A549 (cell line): ENCODE measurements at regions not wholly inside any gene's neighbourhood (a gene's known extent, or its start where the extent isn't known, plus 50 kb on each side); places are given as distances from the start of the nearest gene placed in this dataset.

Experiments used
- ATAC-seq, 2 experiments: fragments of 200-7000 bp in 1 of 2; fragments of >200 bp in 1 of 2; cut with Nextera tagmentation in 1 of 2; cut with Tn5 transposase in 1 of 2; 3 replicates each; pipeline versions ENCODE4 v1.8.0 to v1.9.1; 2018 to 2020; ENCODE audit warnings: mild to moderate bottlenecking in 1 of 2, moderate library complexity in 1 of 2
- CTCF ChIA-PET: fragments of 300-600 bp; sonication (Branson Sonifier 250); formaldehyde crosslinking; extraction: SDS; loops from one replicate; lab custom pipeline; 2021; ENCODE audit warnings: antibody characterized with exemption, inconsistent platforms; lab: Yijun Ruan, JAX
- POLR2A ChIA-PET: fragments of 350-600 bp; formaldehyde crosslinking; extraction: SDS; loops from one replicate; lab custom pipeline; 2021; ENCODE audit warnings: antibody characterized with exemption, inconsistent platforms; lab: Yijun Ruan, JAX
- DNase-seq, 2 experiments: peaks; one replicate each; pipeline versions ENCODE4 v3.0.0 to v3.0.0-alpha.2; 2011 to 2016; ENCODE audit warnings: low read depth in 1 of 2, low spot score in 1 of 2
- FAIRE-seq: peaks from 2 replicates; lab custom pipeline; 2011; peaks lifted over from hg19 to GRCh38; lab: Jason Lieb, UNC
- H3K27ac ChIP-seq, 2 experiments: fragments of >200 bp; sonication (Bioruptor Twin); formaldehyde crosslinking; 3 replicates each; pipeline ENCODE4 v1.5.1; 2016 to 2017
- H3K4me1 ChIP-seq: fragments of >200 bp; sonication (Bioruptor Twin); formaldehyde crosslinking; 3 replicates; pipeline ENCODE4 v1.6.1; 2016
- H3K4me2 ChIP-seq: fragments of >200 bp; sonication (Bioruptor Twin); formaldehyde crosslinking; 3 replicates; pipeline ENCODE4 v1.6.1; 2016
- H3K4me3 ChIP-seq: fragments of >200 bp; sonication (Bioruptor Twin); formaldehyde crosslinking; 3 replicates; pipeline ENCODE4 v1.5.1; 2016
- H3K9me3 ChIP-seq: fragments of >200 bp; sonication (Bioruptor Twin); formaldehyde crosslinking; 3 replicates; pipeline ENCODE4 v1.6.1; 2016
- ATOH8 ChIP-seq: fragments of 250-450 bp; sonication (Bioruptor Pico); IDR thresholded peaks from 2 replicates; pipeline ENCODE4 v1.5.0; 2020; ENCODE audit warnings: low read depth, mild to moderate bottlenecking, moderate library complexity
- CBX8 ChIP-seq: fragments of 200-600 bp; sonication (generic); IDR thresholded peaks from 2 replicates; pipeline ENCODE4 v1.6.1; 2016
- CHD4 ChIP-seq: fragments of 200-600 bp; sonication (generic); IDR thresholded peaks from 2 replicates; pipeline ENCODE4 v1.6.1; 2016; ENCODE audit warnings: antibody characterized with exemption, mild to moderate bottlenecking, borderline replicate concordance
- E2F6 ChIP-seq: IDR thresholded peaks from 2 replicates; pipeline ENCODE4 v1.6.1; 2012; ENCODE audit warnings: low read depth, borderline replicate concordance
- ESRRA ChIP-seq: fragments of 150-350 bp; IDR thresholded peaks from 2 replicates; pipeline ENCODE4 v1.6.1; 2014; ENCODE audit warnings: mild to moderate bottlenecking, low read length, borderline replicate concordance
- FOXS1 ChIP-seq: fragments of 250-450 bp; sonication (Bioruptor Pico); IDR thresholded peaks from 2 replicates; pipeline ENCODE4 v1.5.0; 2020; ENCODE audit warnings: mild to moderate bottlenecking, moderate library complexity
- GATA3 ChIP-seq: IDR thresholded peaks from 2 replicates; pipeline ENCODE4 v1.6.1; 2012; ENCODE audit warnings: borderline replicate concordance
- HES2 ChIP-seq: fragments of >200 bp; sonication (Bioruptor Twin); formaldehyde crosslinking; IDR thresholded peaks from 2 replicates; pipeline ENCODE4 v1.6.1; 2016
- HOXB13 ChIP-seq: fragments of 250-450 bp; sonication (Bioruptor Pico); IDR thresholded peaks from 2 replicates; pipeline ENCODE4 v1.5.0; 2020; ENCODE audit warnings: low read depth, mild to moderate bottlenecking, moderate library complexity
- HOXB5 ChIP-seq: fragments of 250-450 bp; sonication (Bioruptor Pico); IDR thresholded peaks from 2 replicates; pipeline ENCODE4 v1.5.0; 2020; ENCODE audit warnings: mild to moderate bottlenecking, moderate library complexity
- MAFK ChIP-seq: fragments of 450-650 bp; IDR thresholded peaks from 2 replicates; pipeline ENCODE4 v1.6.1; 2014; ENCODE audit not compliant: partially characterized antibody
- MAX ChIP-seq: IDR thresholded peaks from 2 replicates; pipeline ENCODE4 v1.6.1; 2012
- NFE2L2 ChIP-seq: fragments of 150-350 bp; conservative IDR thresholded peaks from 2 replicates; pipeline ENCODE4 v1.6.1; 2014; ENCODE audit warnings: low read length
- NR3C1 ChIP-seq: fragments of >200 bp; sonication (Bioruptor Twin); formaldehyde crosslinking; IDR thresholded peaks from 3 replicates; pipeline ENCODE4 v1.6.1; 2017
- POLR2AphosphoS2 ChIP-seq: conservative IDR thresholded peaks from 2 replicates; pipeline ENCODE4 v1.6.1; 2012; ENCODE audit warnings: low read length, improper control_type of control experiment, inconsistent platforms
- RARB ChIP-seq: fragments of 250-450 bp; sonication (Bioruptor Pico); IDR thresholded peaks from 2 replicates; pipeline ENCODE4 v1.8.0; 2021; ENCODE audit warnings: mild to moderate bottlenecking, moderate library complexity
- RCOR1 ChIP-seq: fragments of 150-350 bp; IDR thresholded peaks from 2 replicates; pipeline ENCODE4 v1.6.1; 2014; ENCODE audit warnings: antibody characterized with exemption, low read length, low read depth
- REST ChIP-seq: fragments of 200-600 bp; sonication (generic); IDR thresholded peaks from 2 replicates; pipeline ENCODE4 v1.6.1; 2016; ENCODE audit warnings: antibody characterized with exemption, mild to moderate bottlenecking, moderate library complexity
- RNF2 ChIP-seq: fragments of 200-600 bp; sonication (generic); IDR thresholded peaks from 2 replicates; pipeline ENCODE4 v1.6.1; 2016; ENCODE audit warnings: low read depth, mild to moderate bottlenecking, antibody characterized with exemption, moderate library complexity, borderline replicate concordance
- TFCP2L1 ChIP-seq: fragments of 250-450 bp; sonication (Bioruptor Pico); IDR thresholded peaks from 2 replicates; pipeline ENCODE4 v1.5.0; 2021; ENCODE audit warnings: mild to moderate bottlenecking
- TP53 ChIP-seq: fragments of 250-450 bp; sonication (Bioruptor Pico); IDR thresholded peaks from 2 replicates; pipeline ENCODE4 v1.5.0; 2021; ENCODE audit warnings: mild to moderate bottlenecking, moderate library complexity
- ZC3H11A ChIP-seq: fragments of 450-650 bp; IDR thresholded peaks from 2 replicates; pipeline ENCODE4 v1.6.1; 2014; ENCODE audit warnings: antibody characterized with exemption, mild to moderate bottlenecking
- ZFP36 ChIP-seq: fragments of 450-650 bp; IDR thresholded peaks from 2 replicates; pipeline ENCODE4 v1.6.1; 2014; ENCODE audit warnings: borderline replicate concordance; ENCODE audit not compliant: partially characterized antibody
- ZNF302 ChIP-seq: fragments of 250-450 bp; sonication (Bioruptor Pico); IDR thresholded peaks from 2 replicates; pipeline ENCODE4 v1.9.0; 2021; ENCODE audit warnings: inconsistent platforms, mild to moderate bottlenecking, moderate library complexity
- WGBS: methylation state at CpG from one replicate; pipeline ENCODE4 v1.1.6; 2017; ENCODE audit errors: missing lambda C conversion rate; 5-methylcytosine and 5-hydroxymethylcytosine counted together
- TF ChIP-seq, protein P1 (sequence below): fragments of >200 bp; sonication (Bioruptor Twin); formaldehyde crosslinking; IDR thresholded peaks from 3 replicates; pipeline ENCODE4 v1.5.1; 2016
- TF ChIP-seq, protein P2 (sequence below): fragments of 250-450 bp; sonication (Bioruptor Pico); IDR thresholded peaks from 2 replicates; pipeline ENCODE4 v1.5.0; 2021; ENCODE audit warnings: mild to moderate bottlenecking, moderate library complexity, borderline replicate concordance
- TF ChIP-seq, protein P3 (sequence below): IDR thresholded peaks from 2 replicates; pipeline ENCODE4 v1.6.1; 2012

- Histone ChIP-seq H3K4me3 (no peak overlapping the region), H3K27ac (no peak overlapping the region), H3K4me1 (no peaks in the 10 kb centered on the region), H3K4me2 (no peak overlapping the region), H3K9me3 (no peaks in the 10 kb centered on the region)
- WGBS, result 4% methylated on average over 2 of the region's 2 CpGs
- ATAC-seq, result no peak
- FAIRE-seq, result no peak
- no peak for TF ChIP-seq ATOH8 (CRISPR knock-in tag)
- TF ChIP-seq TP53 (CRISPR knock-in tag), result no peak
- TF ChIP-seq, protein P1, sequence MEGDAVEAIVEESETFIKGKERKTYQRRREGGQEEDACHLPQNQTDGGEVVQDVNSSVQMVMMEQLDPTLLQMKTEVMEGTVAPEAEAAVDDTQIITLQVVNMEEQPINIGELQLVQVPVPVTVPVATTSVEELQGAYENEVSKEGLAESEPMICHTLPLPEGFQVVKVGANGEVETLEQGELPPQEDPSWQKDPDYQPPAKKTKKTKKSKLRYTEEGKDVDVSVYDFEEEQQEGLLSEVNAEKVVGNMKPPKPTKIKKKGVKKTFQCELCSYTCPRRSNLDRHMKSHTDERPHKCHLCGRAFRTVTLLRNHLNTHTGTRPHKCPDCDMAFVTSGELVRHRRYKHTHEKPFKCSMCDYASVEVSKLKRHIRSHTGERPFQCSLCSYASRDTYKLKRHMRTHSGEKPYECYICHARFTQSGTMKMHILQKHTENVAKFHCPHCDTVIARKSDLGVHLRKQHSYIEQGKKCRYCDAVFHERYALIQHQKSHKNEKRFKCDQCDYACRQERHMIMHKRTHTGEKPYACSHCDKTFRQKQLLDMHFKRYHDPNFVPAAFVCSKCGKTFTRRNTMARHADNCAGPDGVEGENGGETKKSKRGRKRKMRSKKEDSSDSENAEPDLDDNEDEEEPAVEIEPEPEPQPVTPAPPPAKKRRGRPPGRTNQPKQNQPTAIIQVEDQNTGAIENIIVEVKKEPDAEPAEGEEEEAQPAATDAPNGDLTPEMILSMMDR, result no peak
- no peak for TF ChIP-seq HES2
- TF ChIP-seq TFCP2L1 (CRISPR knock-in tag), result no peak
- TF ChIP-seq ZNF302, result no peak
- no peak for TF ChIP-seq RARB (CRISPR knock-in tag)
- no peak for TF ChIP-seq MAFK
- TF ChIP-seq CBX8, result no peak
- no peak for TF ChIP-seq NR3C1
- no peak for TF ChIP-seq HOXB5 (CRISPR knock-in tag)
- no peak for TF ChIP-seq E2F6
- TF ChIP-seq ZFP36, result no peak
- TF ChIP-seq GATA3, result no peak
- TF ChIP-seq REST, result no peak
- ChIA-PET CTCF (no interaction called here), POLR2A (no interaction called here)
- DNase-seq, result no peak
These were observed 1551.7 kb downstream of the MAT2B start for GRCh38 chr5:165057145-165057544.

GRCh38 chr5:165066751-165067385 is 1561.4 kb downstream of the MAT2B start:
- H3K4me1 ChIP-seq, result no peaks in the 10 kb centered on the region
- H3K27ac ChIP-seq, result no peak overlapping the region
- FAIRE-seq (no peak), DNase-seq (no peak), ATAC-seq (no peak)
- no peak overlapping the region for H3K4me2 ChIP-seq
- TF ChIP-seq RCOR1, result no peak
- TF ChIP-seq, protein P2, sequence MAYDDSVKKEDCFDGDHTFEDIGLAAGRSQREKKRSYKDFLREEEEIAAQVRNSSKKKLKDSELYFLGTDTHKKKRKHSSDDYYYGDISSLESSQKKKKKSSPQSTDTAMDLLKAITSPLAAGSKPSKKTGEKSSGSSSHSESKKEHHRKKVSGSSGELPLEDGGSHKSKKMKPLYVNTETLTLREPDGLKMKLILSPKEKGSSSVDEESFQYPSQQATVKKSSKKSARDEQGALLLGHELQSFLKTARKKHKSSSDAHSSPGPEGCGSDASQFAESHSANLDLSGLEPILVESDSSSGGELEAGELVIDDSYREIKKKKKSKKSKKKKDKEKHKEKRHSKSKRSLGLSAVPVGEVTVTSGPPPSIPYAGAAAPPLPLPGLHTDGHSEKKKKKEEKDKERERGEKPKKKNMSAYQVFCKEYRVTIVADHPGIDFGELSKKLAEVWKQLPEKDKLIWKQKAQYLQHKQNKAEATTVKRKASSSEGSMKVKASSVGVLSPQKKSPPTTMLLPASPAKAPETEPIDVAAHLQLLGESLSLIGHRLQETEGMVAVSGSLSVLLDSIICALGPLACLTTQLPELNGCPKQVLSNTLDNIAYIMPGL (CRISPR knock-in tag), result no peak
- TF ChIP-seq, protein P3, sequence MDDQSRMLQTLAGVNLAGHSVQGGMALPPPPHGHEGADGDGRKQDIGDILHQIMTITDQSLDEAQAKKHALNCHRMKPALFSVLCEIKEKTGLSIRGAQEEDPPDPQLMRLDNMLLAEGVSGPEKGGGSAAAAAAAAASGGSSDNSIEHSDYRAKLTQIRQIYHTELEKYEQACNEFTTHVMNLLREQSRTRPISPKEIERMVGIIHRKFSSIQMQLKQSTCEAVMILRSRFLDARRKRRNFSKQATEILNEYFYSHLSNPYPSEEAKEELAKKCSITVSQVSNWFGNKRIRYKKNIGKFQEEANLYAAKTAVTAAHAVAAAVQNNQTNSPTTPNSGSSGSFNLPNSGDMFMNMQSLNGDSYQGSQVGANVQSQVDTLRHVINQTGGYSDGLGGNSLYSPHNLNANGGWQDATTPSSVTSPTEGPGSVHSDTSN, result no peak
- no peak for TF ChIP-seq CHD4
- TF ChIP-seq ESRRA, result no peak
- no peak for TF ChIP-seq FOXS1 (CRISPR knock-in tag)
- TF ChIP-seq NFE2L2, result no peak
- TF ChIP-seq ZFP36, result no peak
- no peak for TF ChIP-seq HOXB13
- TF ChIP-seq RNF2, result no peak
- no peak for TF ChIP-seq MAX
- TF ChIP-seq RARB (CRISPR knock-in tag), result no peak
- TF ChIP-seq ZC3H11A, result no peak
- no peak for TF ChIP-seq POLR2AphosphoS2
- ChIA-PET CTCF (interaction anchor here (0.6 kb wide), 1 partner anchor 553 kb away, joined by 3 read pairs; no protein-coding TSS in a partner anchor), POLR2A (no interaction called here)
- H3K9me3 ChIP-seq, result no peaks in the 10 kb centered on the region
- no peak overlapping the region for H3K4me3 ChIP-seq
- WGBS, result 9% methylated on average over 3 of the region's 3 CpGs
